GM12878 (cell line): ENCODE measurements at regions not wholly inside any gene's neighbourhood (a gene's known extent, or its start where the extent isn't known, plus 50 kb on each side); places are given as distances from the start of the nearest gene placed in this dataset.

Source experiments
- ATAC-seq: fragments of 200-7000 bp; cut with Tn5 transposase; 3 replicates; pipeline ENCODE4 v1.9.1; 2020; ENCODE audit warnings: mild to moderate bottlenecking, moderate library complexity
- BruUV-seq: library from RNA; stranded (reverse); fragments of 400-500 nt; replicated peaks from 2 replicates; lab custom pipeline; 2021; lab: Mats Ljungman, UMichigan
- CTCF ChIA-PET: fragments of 300-600 bp; sonication (Branson Sonifier 250); formaldehyde crosslinking; extraction: SDS; loops from one replicate; lab custom pipeline; 2021; ENCODE audit warnings: inconsistent platforms; lab: Yijun Ruan, JAX
- POLR2A ChIA-PET: fragments of 350-600 bp; formaldehyde crosslinking; extraction: SDS; loops from one replicate; lab custom pipeline; 2021; ENCODE audit warnings: inconsistent platforms; lab: Charles Lee
- RAD21 ChIA-PET: fragments of 300-600 bp; sonication (Branson Sonifier 250); formaldehyde crosslinking; loops from one replicate; lab custom pipeline; 2023; ENCODE audit warnings: antibody characterized with exemption; ENCODE audit not compliant: unreplicated experiment; lab: Charles Lee
- SMC1A ChIA-PET: fragments of 300-600 bp; sonication (Branson Sonifier 250); formaldehyde crosslinking; loops from one replicate; lab custom pipeline; 2023; ENCODE audit not compliant: unreplicated experiment, uncharacterized antibody; lab: Charles Lee
- DNase-seq: peaks from one replicate; pipeline ENCODE4 v3.0.0-alpha.2; 2011; ENCODE audit warnings: low read depth, low spot score
- FAIRE-seq: peaks from 3 replicates; lab custom pipeline; 2011; peaks lifted over from hg19 to GRCh38; lab: Jason Lieb, UNC
- H2AFZ ChIP-seq: 2 replicates; pipeline ENCODE4 v1.6.0; 2011; ENCODE audit warnings: low read depth, low read length, control low read depth; ENCODE audit not compliant: control insufficient read depth
- H3K27ac ChIP-seq: 2 replicates; pipeline ENCODE4 v1.5.1; 2011; ENCODE audit warnings: control low read depth; ENCODE audit not compliant: control insufficient read depth, insufficient read depth
- H3K27me3 ChIP-seq, 2 experiments: replicated peaks in 1 of 2; 2 replicates each; pipeline versions ENCODE4 v1.6.0 to v1.6.1; 2011; ENCODE audit warnings: low read length in 1 of 2; ENCODE audit not compliant: control insufficient read depth in 2 of 2, insufficient read depth in 2 of 2
- H3K36me3 ChIP-seq, 2 experiments: 2 replicates each; pipeline ENCODE4 v1.5.1; 2011; ENCODE audit warnings: low read length in 1 of 2; ENCODE audit not compliant: control insufficient read depth in 2 of 2, insufficient read depth in 2 of 2
- H3K4me1 ChIP-seq: 2 replicates; pipeline ENCODE4 v1.6.1; 2011; ENCODE audit warnings: mild to moderate bottlenecking, low read length, moderate library complexity, mixed read lengths; ENCODE audit not compliant: control insufficient read depth, insufficient read depth
- H3K4me2 ChIP-seq: 2 replicates; pipeline ENCODE4 v1.6.0; 2011; ENCODE audit warnings: control low read depth; ENCODE audit not compliant: control insufficient read depth, insufficient read depth
- H3K4me3 ChIP-seq: fragments of 200-600 bp; sonication (generic); 2 replicates; pipeline ENCODE4 v1.5.1; 2016
- H3K79me2 ChIP-seq: 2 replicates; pipeline ENCODE4 v1.6.0; 2011; ENCODE audit warnings: low read length; ENCODE audit not compliant: control insufficient read depth, insufficient read depth
- H3K9ac ChIP-seq: 2 replicates; pipeline ENCODE4 v1.8.0; 2011; ENCODE audit warnings: low read length, control low read depth, mixed read lengths; ENCODE audit not compliant: control insufficient read depth, insufficient read depth
- H3K9me3 ChIP-seq: replicated peaks from 3 replicates; pipeline ENCODE4 v1.5.1; 2011; ENCODE audit warnings: mild to moderate bottlenecking, low read length; ENCODE audit not compliant: control insufficient read depth, insufficient read depth
- H4K20me1 ChIP-seq: 2 replicates; pipeline ENCODE4 v1.6.0; 2011; ENCODE audit not compliant: control insufficient read depth, insufficient read depth
- BACH1 ChIP-seq: fragments of 450-650 bp; IDR thresholded peaks from 2 replicates; pipeline ENCODE4 v1.6.1; 2017; ENCODE audit warnings: mild to moderate bottlenecking, borderline replicate concordance
- CEBPZ ChIP-seq: fragments of 150-350 bp; IDR thresholded peaks from 2 replicates; pipeline ENCODE4 v1.6.1; 2016; ENCODE audit warnings: low read depth, low read length
- EED ChIP-seq: sonication (generic); IDR thresholded peaks from 2 replicates; pipeline ENCODE4 v1.6.1; 2016; ENCODE audit warnings: antibody characterized with exemption, low read depth
- EP300 ChIP-seq, 2 experiments: fragments of 150-350 bp in 1 of 2; IDR thresholded peaks; 2 replicates each; pipeline ENCODE4 v1.6.1; 2011 to 2012; ENCODE audit warnings: low read depth in 2 of 2, low read length in 2 of 2, borderline replicate concordance in 1 of 2, improper control_type of control experiment in 1 of 2, inconsistent platforms in 1 of 2; ENCODE audit not compliant: control insufficient read depth in 1 of 2
- SMARCA5 ChIP-seq: fragments of 450-650 bp; IDR thresholded peaks from 2 replicates; pipeline ENCODE4 v1.6.1; 2017; ENCODE audit warnings: mild to moderate bottlenecking
- ZBTB11 ChIP-seq: fragments of 450-650 bp; formaldehyde crosslinking; IDR thresholded peaks from 2 replicates; pipeline ENCODE4 v1.5.0; 2022; ENCODE audit warnings: mild to moderate bottlenecking, missing genetic modification characterization
- ZBTB33 ChIP-seq: fragments of 450-650 bp; IDR thresholded peaks from 2 replicates; pipeline ENCODE4 v1.6.1; 2017; ENCODE audit warnings: mild to moderate bottlenecking
- ZBTB4 ChIP-seq: fragments of 450-650 bp; formaldehyde crosslinking; IDR thresholded peaks from 2 replicates; pipeline ENCODE4 v1.4.0; 2022; ENCODE audit warnings: mild to moderate bottlenecking, moderate library complexity
- ZSCAN29 ChIP-seq: fragments of 450-650 bp; IDR thresholded peaks from 2 replicates; pipeline ENCODE4 v1.6.1; 2017; ENCODE audit warnings: mild to moderate bottlenecking, moderate library complexity
- WGBS: methylation state at CpG from one replicate; pipeline ENCODE4 v1.1.6; 2016; ENCODE audit warnings: low lambda C conversion rate; ENCODE audit not compliant: insufficient replicate concordance, insufficient coverage; ENCODE audit errors: missing lambda C conversion rate; 5-methylcytosine and 5-hydroxymethylcytosine counted together
- in situ Hi-C: fragments of 300-500 bp; cut with MboI; formaldehyde crosslinking; loops from 9 replicates; pipeline ENCODE4 v1.14.3; 2018; ENCODE audit warnings: mixed read lengths
- intact Hi-C: fragments of 100-400 bp; cut with micrococcal nuclease; formaldehyde crosslinking; loops from one replicate; pipeline ENCODE4 v1.14.2; 2022; ENCODE audit not compliant: unreplicated experiment

GRCh38 chr1:25038699-25039098, 108.6 kb upstream of the RUNX3 start:
- no peak overlapping the region for H2AFZ ChIP-seq
- in situ Hi-C loops: loop anchor here (5.0 kb wide), 1 partner anchor 191 kb away; no protein-coding TSS in a partner anchor
- ChIA-PET SMC1A (interaction anchor here (2.4 to 10.3 kb wide), 7 partner anchors 15 to 190 kb away, joined by 13 to 292 read pairs (median 38); partner anchors contain the start of gene RUNX3), CTCF (interaction anchor here (0.8 to 12.3 kb wide), 14 partner anchors 9 to 189 kb away, joined by 3 to 396 read pairs (median 42); partner anchors contain the start of gene RUNX3), POLR2A (interaction anchor here (8.2 kb wide), 1 partner anchor 77 kb away, joined by 169 read pairs; no protein-coding TSS in a partner anchor), RAD21 (interaction anchor here (0.5 to 8.9 kb wide), 10 partner anchors 16 to 189 kb away, joined by 3 to 214 read pairs (median 22); partner anchors contain the start of gene RUNX3)
- TF ChIP-seq ZBTB11: no peak
- no peak for TF ChIP-seq ZSCAN29
- no peak for TF ChIP-seq EP300 (IDR thresholded peaks at IDR 0.05; ENCODE audit: borderline replicate concordance in 1 of 2, control insufficient read depth in 1 of 2, low read depth in 2 of 2, low read length in 2 of 2)
- TF ChIP-seq BACH1: no peak
- no peak for TF ChIP-seq EED
- TF ChIP-seq ZBTB4 (CRISPR knock-in tag): no peak
- no peak for TF ChIP-seq ZBTB33
- no peak for TF ChIP-seq CEBPZ
- peak; percentile 53 for TF ChIP-seq SMARCA5
- H4K20me1 ChIP-seq: no peaks in the 10 kb centered on the region
- H3K36me3 ChIP-seq: no peaks in the 10 kb centered on the region; a peak in 1 of 4 replicates
- intact Hi-C loops: loop anchor here (10.0 kb wide), 1 partner anchor 166 kb away; no protein-coding TSS in a partner anchor
- no peaks in the 10 kb centered on the region for H3K27me3 ChIP-seq
- H3K9me3 ChIP-seq: no peaks in the 10 kb centered on the region; the same call in 1 of the 3 replicates
- no peak overlapping the region for H3K4me2 ChIP-seq
- no peak for ATAC-seq
- H3K9ac ChIP-seq: no peak overlapping the region
- BruUV-seq: no TSS peak
- no peak overlapping the region for H3K4me3 ChIP-seq
- no peak for FAIRE-seq
- peaks cover 33% of the 10 kb centered on the region for H3K79me2 ChIP-seq
- H3K4me1 ChIP-seq: peaks cover 39% of the 10 kb centered on the region
- no peak for DNase-seq
- 46% methylated on average over 4 of the region's 4 CpGs for WGBS
- no peak overlapping the region for H3K27ac ChIP-seq
